Ovary (tissue), 7 donors: ENCODE measurements at regions not wholly inside any gene's neighbourhood (a gene's known extent, or its start where the extent isn't known, plus 50 kb on each side); places are given as distances from the start of the nearest gene placed in this dataset.

ENCODE experiments used
- DNase-seq, 5 donors: peaks; one replicate each; pipeline ENCODE4 v3.0.0-alpha.2; 2019 to 2020
- H3K27ac ChIP-seq, 2 donors: fragments of 200-600 bp; one replicate each; pipeline versions ENCODE4 v1.5.1 to v1.8.0; 2019 to 2022
- H3K27me3 ChIP-seq: fragments of 200-600 bp; one replicate; pipeline ENCODE4 v1.8.0; 2022
- H3K36me3 ChIP-seq: fragments of 200-600 bp; sonication (generic); one replicate; pipeline ENCODE4 v1.5.1; 2019
- H3K4me1 ChIP-seq: one replicate; pipeline ENCODE4 v1.8.1; 2013; ENCODE audit warnings: mild to moderate bottlenecking, moderate library complexity; ENCODE audit not compliant: insufficient read depth
- H3K4me3 ChIP-seq: fragments of 200-600 bp; sonication (generic); one replicate; pipeline ENCODE4 v1.5.1; 2017
- H3K9me3 ChIP-seq, 2 donors: fragments of 200-600 bp in 1 of 2; sonication (generic) in 1 of 2; one replicate each; pipeline versions ENCODE4 v1.5.1 to v1.8.1; 2013 to 2019; ENCODE audit warnings: mild to moderate bottlenecking in 1 of 2, moderate library complexity in 1 of 2
- CTCF ChIP-seq, 3 donors: fragments of 450-650 bp in 2 of 3; fragments of 200-600 bp in 1 of 3; IDR thresholded peaks; one replicate each; pipeline versions ENCODE4 v1.5.1 to v1.8.0; 2016 to 2022; ENCODE audit warnings: antibody characterized with exemption in 3 of 3, mild to moderate bottlenecking in 1 of 3
- EP300 ChIP-seq: sonication (generic); formaldehyde crosslinking; IDR thresholded peaks from one replicate; pipeline ENCODE4 v1.6.1; 2017; ENCODE audit warnings: antibody characterized with exemption
- POLR2A ChIP-seq: fragments of 450-650 bp; IDR thresholded peaks from one replicate; pipeline ENCODE4 v1.6.1; 2017; ENCODE audit warnings: antibody characterized with exemption, mild to moderate bottlenecking, moderate library complexity
- WGBS, 3 donors: extraction: QIAGEN DNeasy Blood & Tissue Kit in 1 of 3; methylation state at CpG; one replicate each; pipeline versions ENCODE4 v1.1.5 to v1.1.7; 2013 to 2017; 5-methylcytosine and 5-hydroxymethylcytosine counted together
- intact Hi-C, 4 donors: fragments of 100-400 bp; cut with DNase I; formaldehyde crosslinking; loops; one replicate each; pipeline versions ENCODE4 v1.11.0 to v1.15.1; 2022 to 2023
- donor health status: DM: no; HTN: no; CAD: no; lungs with moderate emphysema.
- donor health status: DM: no; HTN: no; CAD: no.
- donor health status: Bipolar disorder and iron deficiency.
- donor health status: DM: no; HTN: no; CAD: no.
- donor health status: DM: yes; HTN: yes; CAD: no.

- H3K4me3 ChIP-seq, result no peak overlapping the region
- no peaks in the 10 kb centered on the region for H3K36me3 ChIP-seq
- WGBS, 3 donors, result 70 to 77% (median 73%) methylated on average over 6 of the region's 6 CpGs
- DNase-seq, result no peak
- TF ChIP-seq CTCF (IDR thresholded peaks at IDR 0.05) (no peak), POLR2A (no peak), EP300 (no peak)
- H3K4me1 ChIP-seq, result no peaks in the 10 kb centered on the region
- H3K27me3 ChIP-seq, result no peaks in the 10 kb centered on the region
- H3K27ac ChIP-seq, result no peak overlapping the region
- no peaks in the 10 kb centered on the region for H3K9me3 ChIP-seq
- intact Hi-C loops, result no loop called here
These were observed 80.2 kb upstream of the PRDM1 start for GRCh38 chr6:106005954-106006353.

- intact Hi-C loops, result no loop called here
- no peak overlapping the region for H3K27ac ChIP-seq
- WGBS, 3 donors, result 68 to 77% (median 76%) methylated on average over 1 of the region's 1 CpG
- no peak for DNase-seq
- H3K4me3 ChIP-seq, result no peak overlapping the region
- no peaks in the 10 kb centered on the region for H3K36me3 ChIP-seq
- no peaks in the 10 kb centered on the region for H3K9me3 ChIP-seq
- H3K27me3 ChIP-seq, result no peaks in the 10 kb centered on the region
- no peaks in the 10 kb centered on the region for H3K4me1 ChIP-seq
- TF ChIP-seq EP300, result no peak
- TF ChIP-seq POLR2A, result no peak
- TF ChIP-seq CTCF (IDR thresholded peaks at IDR 0.05), result no peak
These were observed 81.1 kb upstream of the PRDM1 start for GRCh38 chr6:106005013-106005412.

GRCh38 chr6:106003268-106003987 lies 82.7 kb upstream of the PRDM1 start:
- H3K4me1 ChIP-seq, result no peaks in the 10 kb centered on the region
- no peak overlapping the region for H3K4me3 ChIP-seq
- TF ChIP-seq EP300 (no peak), POLR2A (no peak), CTCF (IDR thresholded peaks at IDR 0.05) (no peak)
- no peak for DNase-seq
- H3K36me3 ChIP-seq, result no peaks in the 10 kb centered on the region
- intact Hi-C loops, result no loop called here
- 42 to 48% (median 44%) methylated on average over 2 of the region's 2 CpGs for WGBS, 3 donors
- no peak overlapping the region for H3K27ac ChIP-seq
- no peaks in the 10 kb centered on the region for H3K27me3 ChIP-seq
- no peaks in the 10 kb centered on the region for H3K9me3 ChIP-seq

GRCh38 chr6:106002005-106002404 lies 84.1 kb upstream of the PRDM1 start:
- H3K27me3 ChIP-seq, result no peaks in the 10 kb centered on the region
- 63 to 72% (median 67%) methylated on average over 1 of the region's 1 CpG for WGBS, 3 donors
- no peaks in the 10 kb centered on the region for H3K36me3 ChIP-seq
- H3K9me3 ChIP-seq, result no peaks in the 10 kb centered on the region
- intact Hi-C loops, result no loop called here
- TF ChIP-seq POLR2A (no peak), EP300 (no peak), CTCF (IDR thresholded peaks at IDR 0.05) (no peak)
- no peak for DNase-seq
- H3K4me1 ChIP-seq, result no peaks in the 10 kb centered on the region
- no peak overlapping the region for H3K27ac ChIP-seq
- H3K4me3 ChIP-seq, result no peak overlapping the region
